H1 (cell line): ENCODE measurements at regions not wholly inside any gene's neighbourhood (a gene's known extent, or its start where the extent isn't known, plus 50 kb on each side); places are given as distances from the start of the nearest gene placed in this dataset.

ENCODE experiments used
- CTCF ChIA-PET: fragments of 300-600 bp; sonication (Branson Sonifier 250); formaldehyde crosslinking; loops from one replicate; lab custom pipeline; 2021; ENCODE audit not compliant: partially characterized antibody; lab: Charles Lee
- POLR2A ChIA-PET: fragments of 300-600 bp; sonication (Branson Sonifier 250); formaldehyde crosslinking; loops from one replicate; lab custom pipeline; 2021; ENCODE audit warnings: inconsistent platforms; ENCODE audit not compliant: partially characterized antibody; lab: Charles Lee
- DNase-seq, 2 experiments: peaks; one replicate each; pipeline versions ENCODE4 v3.0.0 to v3.0.0-alpha.2; 2010 to 2022; ENCODE audit warnings: low spot score in 2 of 2, low read depth in 1 of 2, mixed read lengths in 1 of 2
- FAIRE-seq: peaks from 2 replicates; lab custom pipeline; 2011; peaks lifted over from hg19 to GRCh38; lab: Jason Lieb, UNC
- H2AFZ ChIP-seq: 2 replicates; pipeline ENCODE4 v1.8.1; 2012; ENCODE audit warnings: low read length, inconsistent platforms
- H2AK5ac ChIP-seq: 2 replicates; pipeline ENCODE4 v1.6.1; 2013; ENCODE audit warnings: low read depth, low read length
- H2BK120ac ChIP-seq: replicated peaks from 2 replicates; pipeline ENCODE3; 2013; ENCODE audit warnings: low read depth, low read length, inconsistent platforms
- H2BK12ac ChIP-seq: 2 replicates; pipeline ENCODE4 v1.6.1; 2013; ENCODE audit warnings: low read depth, low read length
- H2BK15ac ChIP-seq: 2 replicates; pipeline ENCODE4 v1.6.1; 2013; ENCODE audit warnings: low read length
- H2BK20ac ChIP-seq: 2 replicates; pipeline ENCODE4 v1.6.1; 2013; ENCODE audit warnings: low read length
- H2BK5ac ChIP-seq: 2 replicates; pipeline ENCODE4 v1.6.1; 2013; ENCODE audit warnings: low read depth, low read length
- H3K14ac ChIP-seq: 2 replicates; pipeline ENCODE4 v1.6.1; 2013; ENCODE audit warnings: inconsistent platforms; ENCODE audit not compliant: insufficient read length
- H3K18ac ChIP-seq: 2 replicates; pipeline ENCODE4 v1.6.1; 2013; ENCODE audit warnings: low read length; ENCODE audit errors: extremely low read depth
- H3K23ac ChIP-seq: 2 replicates; pipeline ENCODE4 v1.6.1; 2013; ENCODE audit warnings: inconsistent platforms; ENCODE audit not compliant: insufficient read length
- H3K23me2 ChIP-seq: 2 replicates; pipeline ENCODE4 v1.6.1; 2013; ENCODE audit warnings: low read depth, low read length
- H3K27ac ChIP-seq: 2 replicates; pipeline ENCODE4 v1.6.1; 2011; ENCODE audit warnings: low read depth, low read length, inconsistent platforms
- H3K27me3 ChIP-seq, 4 experiments: replicated peaks in 1 of 4; 1 replicate in 1 of 4; 2 replicates in 3 of 4; pipeline versions ENCODE4 v1.6.1 to v1.8.1; 2011 to 2013; ENCODE audit warnings: low read length in 3 of 4, mild to moderate bottlenecking in 3 of 4, inconsistent platforms in 2 of 4, mixed read lengths in 2 of 4, moderate library complexity in 1 of 4; ENCODE audit not compliant: control insufficient read depth in 3 of 4, insufficient read depth in 3 of 4; ENCODE audit errors: extremely low read depth in 1 of 4
- H3K36me3 ChIP-seq, 4 experiments: 2 replicates each; pipeline versions ENCODE4 v1.6.1 to v1.8.1; 2011 to 2013; ENCODE audit warnings: mild to moderate bottlenecking in 4 of 4, low read length in 3 of 4, moderate library complexity in 2 of 4, control low read depth in 1 of 4, inconsistent platforms in 1 of 4; ENCODE audit not compliant: insufficient read depth in 4 of 4, control insufficient read depth in 2 of 4
- H3K4ac ChIP-seq: replicated peaks from 2 replicates; pipeline ENCODE3; 2013; ENCODE audit warnings: low read length, low read depth, mixed read lengths, inconsistent platforms; ENCODE audit not compliant: insufficient read length
- H3K4me1 ChIP-seq, 4 experiments: replicated peaks in 1 of 4; 1 replicate in 1 of 4; 2 replicates in 3 of 4; pipeline versions ENCODE4 v1.6.1 to v1.8.1; 2011 to 2013; ENCODE audit warnings: low read length in 3 of 4, inconsistent platforms in 2 of 4, mixed read lengths in 1 of 4; ENCODE audit not compliant: insufficient read depth in 4 of 4, control insufficient read depth in 3 of 4
- H3K4me2 ChIP-seq, 2 experiments: 2 replicates each; pipeline versions ENCODE4 v1.6.1 to v1.8.1; 2011 to 2013; ENCODE audit warnings: low read depth in 2 of 2, low read length in 2 of 2, control low read depth in 1 of 2, inconsistent platforms in 1 of 2, mild to moderate bottlenecking in 1 of 2; ENCODE audit not compliant: insufficient read depth in 1 of 2
- H3K4me3 ChIP-seq, 4 experiments: fragments of 200-600, 300-600 bp in 1 of 4; sonication (generic), shearing (Covaris generic), sonication (Bioruptor Twin) in 1 of 4; 2 replicates each; pipeline versions ENCODE4 v1.5.1 to v1.8.1; 2011 to 2016; ENCODE audit warnings: low read length in 4 of 4, low read depth in 3 of 4, control low read depth in 2 of 4, inconsistent platforms in 2 of 4, mild to moderate bottlenecking in 2 of 4, mixed read lengths in 1 of 4, moderate library complexity in 1 of 4; ENCODE audit not compliant: insufficient read depth in 2 of 4; ENCODE audit errors: extremely low read depth in 1 of 4
- H3K56ac ChIP-seq: replicated peaks from 2 replicates; pipeline ENCODE3; 2013; ENCODE audit warnings: low read depth, mild to moderate bottlenecking, mixed read lengths, low read length, inconsistent platforms; ENCODE audit not compliant: insufficient read length
- H3K79me1 ChIP-seq: 2 replicates; pipeline ENCODE4 v1.6.1; 2013; ENCODE audit warnings: low read depth, low read length, control low read depth
- H3K79me2 ChIP-seq, 2 experiments: 2 replicates each; pipeline versions ENCODE4 v1.6.1 to v1.8.1; 2012 to 2013; ENCODE audit warnings: low read length in 2 of 2, mild to moderate bottlenecking in 2 of 2, inconsistent platforms in 1 of 2; ENCODE audit not compliant: insufficient read depth in 2 of 2, control insufficient read depth in 1 of 2
- H3K9ac ChIP-seq, 4 experiments: replicated peaks in 1 of 4; 1 replicate in 1 of 4; 2 replicates in 3 of 4; pipeline versions ENCODE4 v1.6.1 to v1.8.1; 2011 to 2013; ENCODE audit warnings: low read depth in 3 of 4, low read length in 3 of 4, control low read depth in 2 of 4, mild to moderate bottlenecking in 2 of 4, moderate library complexity in 2 of 4, inconsistent platforms in 1 of 4; ENCODE audit errors: extremely low read depth in 1 of 4
- H3K9me3 ChIP-seq, 2 experiments: 2 replicates each; pipeline versions ENCODE4 v1.6.1 to v1.8.1; 2012 to 2013; ENCODE audit warnings: mild to moderate bottlenecking in 2 of 2, moderate library complexity in 2 of 2, control low read depth in 1 of 2, inconsistent platforms in 1 of 2, low read depth in 1 of 2, low read length in 1 of 2, mixed read lengths in 1 of 2; ENCODE audit not compliant: insufficient read depth in 2 of 2
- H4K20me1 ChIP-seq, 2 experiments: replicated peaks in 1 of 2; 2 replicates each; pipeline versions ENCODE3 to v1.8.1; 2011 to 2013; ENCODE audit warnings: inconsistent platforms in 2 of 2, low read length in 2 of 2, mild to moderate bottlenecking in 1 of 2; ENCODE audit not compliant: insufficient read depth in 2 of 2, control insufficient read depth in 1 of 2
- H4K5ac ChIP-seq: 2 replicates; pipeline ENCODE4 v1.6.1; 2013; ENCODE audit warnings: low read length, low read depth, mixed read lengths, inconsistent platforms; ENCODE audit not compliant: insufficient read length
- H4K8ac ChIP-seq: 2 replicates; pipeline ENCODE4 v1.8.0; 2013; ENCODE audit warnings: mild to moderate bottlenecking, moderate library complexity, low read length, inconsistent platforms; ENCODE audit not compliant: insufficient read depth; ENCODE audit errors: extremely low read depth
- H4K91ac ChIP-seq: replicated peaks from 2 replicates; pipeline ENCODE3; 2013; ENCODE audit warnings: low read length, mixed read lengths, inconsistent platforms; ENCODE audit not compliant: insufficient read length
- CBX5 ChIP-seq: fragments of 300-800, 300-1000 bp; sonication (generic); IDR thresholded peaks from 2 replicates; pipeline ENCODE4 v1.7.1; 2016; ENCODE audit warnings: antibody characterized with exemption, low read length, low read depth
- CTBP2 ChIP-seq: IDR thresholded peaks from 2 replicates; pipeline ENCODE4 v1.7.0; 2011; ENCODE audit warnings: borderline replicate concordance, mild to moderate bottlenecking, moderate library complexity, mixed read lengths, low read length; ENCODE audit not compliant: insufficient read depth, insufficient read length
- TAF7 ChIP-seq: optimal IDR thresholded peaks from 2 replicates; pipeline ENCODE3; 2011; ENCODE audit warnings: low read depth, mild to moderate bottlenecking, inconsistent platforms, low read length, moderate library complexity, borderline replicate concordance
- WGBS, 2 experiments: shearing (Covaris generic) in 1 of 2; methylation state at CpG; one replicate each; pipeline versions ENCODE4 v1.1.6 to v1.1.7; 2013 to 2015; ENCODE audit warnings: low lambda C conversion rate in 2 of 2, mixed read lengths in 2 of 2, inconsistent platforms in 1 of 2, low coverage in 1 of 2, missing lambda C conversion rate in 1 of 2; ENCODE audit not compliant: insufficient replicate concordance in 2 of 2, insufficient coverage in 1 of 2, insufficient read length in 1 of 2; ENCODE audit errors: extremely low coverage in 1 of 2, missing lambda C conversion rate in 1 of 2; 5-methylcytosine and 5-hydroxymethylcytosine counted together

DNA sequence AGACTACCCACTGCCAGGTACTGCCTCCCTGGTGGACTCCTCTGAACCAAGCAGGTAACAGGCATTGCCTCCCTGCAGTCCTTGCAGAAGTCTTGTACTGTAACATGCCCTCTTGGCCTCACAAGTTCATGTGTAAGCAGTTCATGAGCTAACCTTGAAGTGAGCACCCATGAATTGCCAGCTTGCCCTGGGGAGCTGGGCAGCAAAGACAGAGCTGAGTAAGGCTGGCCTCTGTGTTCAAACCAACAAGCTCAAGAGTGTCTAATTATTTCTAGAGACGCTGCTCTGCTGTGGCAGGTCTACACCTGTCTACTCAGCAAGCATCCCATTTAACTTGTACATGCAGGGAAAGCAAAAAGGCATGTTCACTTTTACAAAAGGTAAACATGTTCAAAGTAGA lies 113.5 kb downstream of the FEM1C start:
- H3K4ac ChIP-seq = no peak overlapping the region
- TF ChIP-seq TAF7 (no peak), CTBP2 (no peak), CBX5 (no peak)
- TF ChIP-seq, all 59 proteins: peak for 0
- H3K79me1 ChIP-seq = no peaks in the 10 kb centered on the region
- no peaks in the 10 kb centered on the region for H3K23me2 ChIP-seq
- no peak overlapping the region for H4K5ac ChIP-seq
- CTCF ChIA-PET = interaction anchor here (0.6 to 2.1 kb wide), 4 partner anchors 91 to 144 kb away, joined by 3 to 8 read pairs (median 4); no protein-coding TSS in a partner anchor
- H3K23ac ChIP-seq = no peak overlapping the region
- no peak overlapping the region for H2BK120ac ChIP-seq
- no peak for DNase-seq
- no peaks in the 10 kb centered on the region for H3K79me2 ChIP-seq
- H3K4me3 ChIP-seq = no peak overlapping the region
- H2AK5ac ChIP-seq = no peak overlapping the region
- no peak overlapping the region for H2BK5ac ChIP-seq
- no peaks in the 10 kb centered on the region for H3K27me3 ChIP-seq
- H3K9ac ChIP-seq = no peak overlapping the region
- H2AFZ ChIP-seq = 0 out of 2 replicates have a peak overlapping the region, but pooled peaks have one; percentile 19
- H2BK15ac ChIP-seq = no peak overlapping the region
- no peak for FAIRE-seq
- H4K91ac ChIP-seq = no peak overlapping the region
- H3K36me3 ChIP-seq = no peaks in the 10 kb centered on the region
- H3K4me1 ChIP-seq = peaks cover 0 to 6% (median 0%) of the 10 kb centered on the region in 4 experiments; a peak in 1 of 7 replicates
- no peak overlapping the region for H3K18ac ChIP-seq
- no peak overlapping the region for H2BK20ac ChIP-seq
- no peak overlapping the region for H3K56ac ChIP-seq
- H4K8ac ChIP-seq = peak overlapping the region; percentile 73; the same call in 1 of the 2 replicates
- H2BK12ac ChIP-seq = no peak overlapping the region
- POLR2A ChIA-PET = no interaction called here
- H4K20me1 ChIP-seq = no peaks in the 10 kb centered on the region
- H3K14ac ChIP-seq = no peak overlapping the region
- no peak overlapping the region for H3K4me2 ChIP-seq
- 88% methylated on average over 1 of the region's 1 CpG; no CpG with 5 or more reads in 1 of the 2 experiments for WGBS, 2 experiments
- H3K27ac ChIP-seq = no peak overlapping the region
- H3K9me3 ChIP-seq = no peaks in the 10 kb centered on the region
